ENCODE measurements at regions not wholly inside any gene's neighbourhood (a gene's known extent, or its start where the extent isn't known, plus 50 kb on each side); places are given as distances from the start of the nearest gene placed in this dataset.
"Not testable (repeated sequence)": the region's sequence is repeated elsewhere in the genome, so short reads cannot be mapped to it uniquely, and the experiment has no call there.

GRCh38 chr2:132033949-132034348, 127.8 kb downstream of the ANKRD30BL start:
- H3K4me1 ChIP-seq: peaks cover 0 to 3% of the 10 kb centered on the region in 2 donors
- H3K27ac ChIP-seq: no peak overlapping the region
- intact Hi-C loops (cut with DNase I; ENCODE audit: low total_unique reads): no loop called here
- H3K9me3 ChIP-seq: no peaks in the 10 kb centered on the region
- ATAC-seq (no peak), DNase-seq (no peak)
- peaks cover 11 to 23% (median 21%) of the 10 kb centered on the region in 3 donors for H3K27me3 ChIP-seq
- TF ChIP-seq POLR2A (IDR thresholded peaks at IDR 0.05): no peak
- TF ChIP-seq, protein P1, sequence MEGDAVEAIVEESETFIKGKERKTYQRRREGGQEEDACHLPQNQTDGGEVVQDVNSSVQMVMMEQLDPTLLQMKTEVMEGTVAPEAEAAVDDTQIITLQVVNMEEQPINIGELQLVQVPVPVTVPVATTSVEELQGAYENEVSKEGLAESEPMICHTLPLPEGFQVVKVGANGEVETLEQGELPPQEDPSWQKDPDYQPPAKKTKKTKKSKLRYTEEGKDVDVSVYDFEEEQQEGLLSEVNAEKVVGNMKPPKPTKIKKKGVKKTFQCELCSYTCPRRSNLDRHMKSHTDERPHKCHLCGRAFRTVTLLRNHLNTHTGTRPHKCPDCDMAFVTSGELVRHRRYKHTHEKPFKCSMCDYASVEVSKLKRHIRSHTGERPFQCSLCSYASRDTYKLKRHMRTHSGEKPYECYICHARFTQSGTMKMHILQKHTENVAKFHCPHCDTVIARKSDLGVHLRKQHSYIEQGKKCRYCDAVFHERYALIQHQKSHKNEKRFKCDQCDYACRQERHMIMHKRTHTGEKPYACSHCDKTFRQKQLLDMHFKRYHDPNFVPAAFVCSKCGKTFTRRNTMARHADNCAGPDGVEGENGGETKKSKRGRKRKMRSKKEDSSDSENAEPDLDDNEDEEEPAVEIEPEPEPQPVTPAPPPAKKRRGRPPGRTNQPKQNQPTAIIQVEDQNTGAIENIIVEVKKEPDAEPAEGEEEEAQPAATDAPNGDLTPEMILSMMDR (IDR thresholded peaks at IDR 0.05 in 4 of 5, conservative IDR thresholded peaks at IDR 0.05 in 1 of 5): no peak
- no peak overlapping the region for H3K4me3 ChIP-seq
- no peaks in the 10 kb centered on the region for H3K36me3 ChIP-seq
- in situ Hi-C loops (cut with MboI; ENCODE audit: low sequenced_read_pairs in 4 of 4): no loop called here

DNA sequence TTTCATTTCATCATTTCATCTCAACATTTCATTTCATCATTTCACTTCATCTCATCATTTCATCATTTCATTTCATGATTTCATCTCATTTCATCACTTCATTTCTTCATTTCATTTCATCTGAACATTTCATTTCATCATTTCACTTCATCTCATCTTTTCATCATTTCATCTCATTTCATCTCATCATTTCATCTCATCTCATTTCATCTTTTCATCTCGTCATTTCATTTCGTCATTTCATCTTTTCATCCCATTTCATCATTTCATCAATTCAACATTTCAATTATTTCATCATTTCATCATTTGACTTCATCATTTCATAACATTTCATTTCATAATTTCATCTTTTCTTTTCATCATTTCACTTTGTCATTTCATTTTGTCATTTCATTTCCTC, 128.4 kb downstream of the ANKRD30BL start:
- Histone ChIP-seq H3K36me3 (no peaks in the 10 kb centered on the region), H3K4me1 (peaks cover 0 to 3% of the 10 kb centered on the region in 2 donors), H3K9me3 (no peaks in the 10 kb centered on the region), H3K27ac (no peak overlapping the region), H3K4me3 (no peak overlapping the region), H3K27me3 (peaks cover 7 to 17% (median 16%) of the 10 kb centered on the region in 3 donors)
- intact Hi-C loops (cut with DNase I; ENCODE audit: low total_unique reads): no loop called here
- no peak for DNase-seq
- no peak for TF ChIP-seq POLR2A (IDR thresholded peaks at IDR 0.05)
- TF ChIP-seq, protein P1 (IDR thresholded peaks at IDR 0.05 in 4 of 5, conservative IDR thresholded peaks at IDR 0.05 in 1 of 5): no peak
- ATAC-seq: no peak
- in situ Hi-C loops (cut with MboI; ENCODE audit: low sequenced_read_pairs in 4 of 4): no loop called here

GRCh38 chr2:132012046-132012445, 149.7 kb downstream of the ANKRD30BL start:
- H3K4me3 ChIP-seq; H3K36me3 ChIP-seq; H3K9me3 ChIP-seq; intact Hi-C loops (cut with DNase I; ENCODE audit: low total_unique reads); H3K27ac ChIP-seq; ATAC-seq; in situ Hi-C loops (cut with MboI; ENCODE audit: low sequenced_read_pairs in 4 of 4); H3K4me1 ChIP-seq; DNase-seq: not testable (repeated sequence)
- H3K27me3 ChIP-seq: peaks cover 10 to 17% (median 12%) of the 10 kb centered on the region in 3 donors

DNA sequence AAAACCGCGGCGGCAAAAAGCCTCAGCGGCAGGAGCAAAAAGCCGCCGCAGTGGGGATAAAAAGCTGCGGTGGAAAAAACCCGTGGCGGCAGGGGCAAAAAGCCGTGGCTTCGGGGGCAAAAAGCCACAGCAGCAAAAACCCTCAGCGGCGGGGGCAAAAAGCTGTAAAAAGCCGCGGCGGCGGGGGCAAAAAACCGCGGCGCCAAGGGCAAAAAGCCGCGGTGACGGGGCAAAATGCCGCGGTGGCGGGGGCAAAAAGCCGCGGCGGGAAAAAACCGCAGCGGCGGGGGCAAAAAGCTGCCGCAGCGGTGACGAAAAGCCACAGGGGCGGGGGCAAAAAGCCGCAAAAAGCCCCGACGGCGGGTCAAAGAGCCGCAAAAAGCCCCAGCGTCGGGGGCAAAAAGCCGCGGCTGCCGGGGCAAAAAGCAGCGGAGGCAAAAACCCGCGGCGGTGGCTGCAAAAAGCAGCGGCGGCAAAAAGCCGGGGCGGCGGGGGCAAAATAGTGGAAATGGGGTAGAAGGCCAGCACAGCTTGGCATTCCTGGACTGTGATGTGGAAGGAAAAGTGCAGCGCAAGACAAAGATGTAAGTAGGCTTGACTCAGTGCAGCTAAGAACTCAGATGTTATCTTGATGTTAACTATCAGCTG, 151.8 kb downstream of the ANKRD30BL start:
- no peak for DNase-seq
- no peak for TF ChIP-seq POLR2A (IDR thresholded peaks at IDR 0.05)
- TF ChIP-seq, protein P1 (IDR thresholded peaks at IDR 0.05 in 4 of 5, conservative IDR thresholded peaks at IDR 0.05 in 1 of 5): no peak
- in situ Hi-C loops (cut with MboI; ENCODE audit: low sequenced_read_pairs in 4 of 4): no loop called here

DNA sequence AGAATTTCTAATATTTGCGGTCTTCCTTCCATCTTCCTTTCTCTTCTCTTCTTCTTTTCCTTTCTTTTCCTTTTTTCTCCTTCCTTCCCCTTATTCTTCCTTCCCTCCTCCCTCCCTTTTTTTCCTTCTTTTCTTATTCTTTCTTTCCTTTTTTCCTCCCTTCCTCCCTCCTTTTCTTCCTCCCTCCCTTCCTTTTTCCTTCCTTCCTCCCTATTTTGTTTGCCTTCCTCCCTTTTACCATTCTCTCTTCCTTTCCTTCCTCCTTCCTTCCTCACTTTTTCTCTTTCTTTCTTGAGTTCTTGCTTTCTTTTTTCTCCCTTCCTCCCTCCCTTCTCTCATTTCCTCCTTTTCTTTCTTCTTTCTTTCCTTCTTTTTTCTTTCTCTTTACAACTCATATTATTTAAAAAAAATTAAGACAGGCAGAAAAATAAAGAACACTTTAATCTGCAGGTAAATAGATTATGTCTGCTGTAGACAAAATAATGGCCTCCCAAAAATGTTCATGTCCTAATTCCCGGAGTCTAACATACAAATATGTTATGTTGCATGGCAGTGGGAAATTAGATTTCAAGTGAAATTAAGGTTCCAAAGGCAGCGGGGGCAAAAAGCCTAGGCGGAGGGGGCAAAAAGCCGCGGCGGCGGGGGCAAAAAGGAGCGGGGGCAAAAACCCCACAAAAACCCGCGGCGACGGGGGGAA, 152.4 kb downstream of the ANKRD30BL start:
- TF ChIP-seq, protein P1 (IDR thresholded peaks at IDR 0.05 in 4 of 5, conservative IDR thresholded peaks at IDR 0.05 in 1 of 5): no peak
- TF ChIP-seq POLR2A (IDR thresholded peaks at IDR 0.05): no peak
- H3K27me3 ChIP-seq: peaks cover 10 to 17% (median 12%) of the 10 kb centered on the region in 3 donors
- ATAC-seq (no peak), DNase-seq (no peak)
- no peaks in the 10 kb centered on the region for H3K9me3 ChIP-seq
- intact Hi-C loops (cut with DNase I; ENCODE audit: low total_unique reads): no loop called here
- no peak overlapping the region for H3K27ac ChIP-seq
- in situ Hi-C loops (cut with MboI; ENCODE audit: low sequenced_read_pairs in 4 of 4): no loop called here
- no peaks in the 10 kb centered on the region for H3K36me3 ChIP-seq
- H3K4me1 ChIP-seq: peaks cover 0 to 5% of the 10 kb centered on the region in 2 donors
- H3K4me3 ChIP-seq: peak overlapping the region; percentile 27 to 56 (median 42)

More for the DNA sequence above, 151.8 kb downstream of the ANKRD30BL start:
- Histone ChIP-seq H3K9me3 (no peaks in the 10 kb centered on the region), H3K4me3 (peak overlapping the region; percentile 27 to 56 (median 42)), H3K27me3 (peaks cover 10 to 17% (median 12%) of the 10 kb centered on the region in 3 donors), H3K27ac (no peak overlapping the region), H3K36me3 (no peaks in the 10 kb centered on the region), H3K4me1 (peaks cover 0 to 5% of the 10 kb centered on the region in 2 donors)
- intact Hi-C loops (cut with DNase I; ENCODE audit: low total_unique reads): no loop called here
- no peak for ATAC-seq

DNA sequence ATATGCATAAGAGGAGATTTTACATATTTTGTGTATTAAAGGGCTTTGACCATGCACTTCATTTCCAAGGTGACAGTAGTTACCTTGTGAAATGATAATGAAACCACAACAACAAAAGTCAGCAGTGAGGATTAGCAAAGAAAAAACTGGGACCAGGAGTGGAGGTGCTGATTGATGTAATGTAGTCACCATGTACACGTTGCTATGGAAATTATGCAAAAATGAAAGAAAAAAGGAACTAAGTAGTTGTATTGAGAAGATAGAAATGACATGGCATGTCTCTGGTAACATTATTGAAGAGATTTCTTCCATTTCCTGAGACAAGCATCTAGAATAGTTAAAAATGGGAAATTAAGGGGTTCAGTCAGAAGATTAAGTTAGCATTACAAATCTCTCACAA, 171.0 kb downstream of the ANKRD30BL start:
- H3K36me3 ChIP-seq; H3K27ac ChIP-seq; H3K9me3 ChIP-seq; H3K4me1 ChIP-seq; H3K4me3 ChIP-seq; H3K27me3 ChIP-seq; ATAC-seq; in situ Hi-C loops (cut with MboI; ENCODE audit: low sequenced_read_pairs in 4 of 4); intact Hi-C loops (cut with DNase I; ENCODE audit: low total_unique reads); DNase-seq: not testable (repeated sequence)

DNA sequence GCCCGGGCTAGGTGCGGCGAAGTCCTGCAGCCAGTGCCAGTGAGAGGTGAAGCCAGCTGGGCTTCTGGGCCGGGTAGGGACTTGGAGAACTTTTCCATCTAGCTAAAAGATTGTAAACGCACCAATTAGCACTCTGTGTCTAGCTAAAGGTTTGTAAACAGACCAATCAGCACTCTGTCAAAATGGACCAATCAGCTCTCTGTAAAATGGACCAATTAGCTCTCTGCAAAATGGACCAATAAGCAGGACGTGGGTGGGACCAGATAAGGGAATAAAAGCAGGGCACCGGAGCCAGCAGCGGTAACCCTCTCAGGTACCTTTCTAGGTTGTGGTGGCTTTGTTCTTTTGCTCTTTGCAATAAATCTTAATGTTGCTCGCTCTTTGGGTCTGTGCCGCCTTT, 195.1 kb downstream of the ANKRD30BL start:
- H3K9me3 ChIP-seq; H3K4me3 ChIP-seq; ATAC-seq; H3K4me1 ChIP-seq; H3K27me3 ChIP-seq; H3K27ac ChIP-seq; H3K36me3 ChIP-seq; in situ Hi-C loops (cut with MboI; ENCODE audit: low sequenced_read_pairs in 4 of 4); intact Hi-C loops (cut with DNase I; ENCODE audit: low total_unique reads); DNase-seq: not testable (repeated sequence)

Data from gastrocnemius medialis (tissue), 4 donors.